Ammon's horn (tissue), 1 donor: ENCODE measurements at regions not wholly inside any gene's neighbourhood (a gene's known extent, or its start where the extent isn't known, plus 50 kb on each side); places are given as distances from the start of the nearest gene placed in this dataset.

Source experiments
- DNase-seq: peaks from one replicate; pipeline ENCODE4 v3.0.0-alpha.2; 2016; ENCODE audit warnings: low spot score

- no peak for DNase-seq
Observed at GRCh38 chr15:46647046-46647445, 1012.2 kb downstream of the SQOR start.

GRCh38 chr15:46652266-46652665 lies 1017.4 kb downstream of the SQOR start:
- DNase-seq: no peak

GRCh38 chr15:46654993-46655392 lies 1020.2 kb downstream of the SQOR start:
- no peak for DNase-seq

- no peak for DNase-seq
Observed at GRCh38 chr15:46660096-46660842, 1025.4 kb downstream of the SQOR start.

GRCh38 chr15:46670258-46670657 lies 1035.4 kb downstream of the SQOR start:
- no peak for DNase-seq

- DNase-seq: no peak
Observed at GRCh38 chr15:46671336-46671735, 1036.5 kb downstream of the SQOR start.

GRCh38 chr15:46672041-46672440 lies 1037.2 kb downstream of the SQOR start:
- DNase-seq: no peak

GRCh38 chr15:46676233-46677206 lies 1040.8 kb upstream of the SEMA6D start:
- DNase-seq: no peak

- DNase-seq: no peak
Observed at GRCh38 chr15:46677491-46677890, 1039.8 kb upstream of the SEMA6D start.

GRCh38 chr15:46681901-46682300 lies 1035.4 kb upstream of the SEMA6D start:
- DNase-seq: no peak

- DNase-seq: no peak
Observed at GRCh38 chr15:46682969-46683791, 1034.1 kb upstream of the SEMA6D start.

- DNase-seq: no peak
Observed at GRCh38 chr15:46685096-46685495, 1032.2 kb upstream of the SEMA6D start.

- DNase-seq: no peak
Observed at GRCh38 chr15:46685681-46686080, 1031.6 kb upstream of the SEMA6D start.

GRCh38 chr15:46696281-46696680 lies 1021.0 kb upstream of the SEMA6D start:
- no peak for DNase-seq

- DNase-seq: no peak
Observed at GRCh38 chr15:46701346-46701745, 1016.0 kb upstream of the SEMA6D start.

GRCh38 chr15:46701896-46702295 lies 1015.4 kb upstream of the SEMA6D start:
- no peak for DNase-seq

- DNase-seq: no peak
Observed at GRCh38 chr15:46703020-46703861, 1014.1 kb upstream of the SEMA6D start.

- DNase-seq: no peak
Observed at GRCh38 chr15:46703871-46704637, 1013.3 kb upstream of the SEMA6D start.

GRCh38 chr15:46707452-46707851 lies 1009.9 kb upstream of the SEMA6D start:
- no peak for DNase-seq

GRCh38 chr15:46708226-46708625 lies 1009.1 kb upstream of the SEMA6D start:
- DNase-seq: no peak
